ENCODE measurements at regions not wholly inside any gene's neighbourhood (a gene's known extent, or its start where the extent isn't known, plus 50 kb on each side); places are given as distances from the start of the nearest gene placed in this dataset.
A peak's percentile ranks its signal among the peaks of the same experiment; 100 is the strongest.

GRCh38 chr14:61213920-61214319 is 67.2 kb downstream of the TMEM30B start:
- Histone ChIP-seq H3K36me3 (ENCODE audit: insufficient read depth, low read length) (no peaks in the 10 kb centered on the region), H3K4me1 (ENCODE audit: control insufficient read depth, insufficient read depth, low read length, unreplicated experiment) (peaks cover 35% of the 10 kb centered on the region), H3K27ac (ENCODE audit: low read depth, low read length) (no peak overlapping the region), H2AFZ (ENCODE audit: low read length, unreplicated experiment) (no peak overlapping the region), H3K79me2 (ENCODE audit: control insufficient read depth, insufficient read depth, low read length, unreplicated experiment) (no peaks in the 10 kb centered on the region), H3K27me3 (ENCODE audit: insufficient read depth, low read length) (no peaks in the 10 kb centered on the region), H3K4me3 (ENCODE audit: low read depth, low read length) (no peak overlapping the region)

DNA sequence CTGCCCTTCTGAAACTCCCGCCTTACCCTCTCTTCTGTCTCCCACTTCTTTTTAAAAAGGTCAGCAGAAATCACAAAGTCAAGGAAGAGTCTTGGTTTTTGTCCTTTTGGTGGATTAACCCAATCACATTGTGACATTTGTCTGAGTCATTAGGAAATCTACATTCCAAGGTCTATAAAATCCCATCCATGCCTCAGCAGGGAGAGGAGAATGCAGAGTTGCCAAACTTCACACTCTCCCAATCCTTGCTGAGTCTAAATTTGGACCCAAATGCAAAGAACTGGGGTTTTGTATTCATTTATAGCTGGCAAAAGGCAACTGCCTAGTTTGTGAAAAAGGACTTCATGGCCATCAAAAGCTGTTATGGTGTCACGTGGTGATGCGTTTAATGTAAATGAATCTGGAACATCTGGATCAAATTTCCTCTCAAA is 67.9 kb downstream of the TMEM30B start:
- H3K27ac ChIP-seq (ENCODE audit: low read depth, low read length), result no peak overlapping the region
- no peaks in the 10 kb centered on the region for H3K79me2 ChIP-seq (ENCODE audit: control insufficient read depth, insufficient read depth, low read length, unreplicated experiment)
- no peaks in the 10 kb centered on the region for H3K27me3 ChIP-seq (ENCODE audit: insufficient read depth, low read length)
- no peaks in the 10 kb centered on the region for H3K36me3 ChIP-seq (ENCODE audit: insufficient read depth, low read length)
- H3K4me1 ChIP-seq (ENCODE audit: control insufficient read depth, insufficient read depth, low read length, unreplicated experiment), result peaks cover 34% of the 10 kb centered on the region
- H3K4me3 ChIP-seq (ENCODE audit: low read depth, low read length), result no peak overlapping the region
- no peak overlapping the region for H2AFZ ChIP-seq (ENCODE audit: low read length, unreplicated experiment)

DNA sequence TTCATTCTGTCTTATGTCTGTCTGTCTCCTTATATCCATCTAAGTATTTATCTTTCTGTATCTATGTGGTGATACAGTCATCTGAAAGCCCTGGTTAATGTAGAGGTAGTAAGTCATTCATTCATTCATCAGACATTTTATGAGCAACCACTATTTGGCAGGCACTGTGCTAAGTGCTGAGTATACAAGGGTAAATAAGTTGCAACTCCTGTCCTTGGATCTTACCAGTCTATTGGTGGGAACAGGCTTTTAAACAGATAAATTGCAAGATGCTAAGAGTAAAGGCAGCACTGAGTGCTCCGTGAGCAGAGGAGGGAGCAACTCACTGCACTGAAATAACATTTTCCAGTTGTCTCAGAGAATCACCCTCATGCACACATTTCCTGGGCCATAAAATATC is 68.6 kb downstream of the TMEM30B start:
- H3K27me3 ChIP-seq (ENCODE audit: insufficient read depth, low read length), result no peaks in the 10 kb centered on the region
- H3K27ac ChIP-seq (ENCODE audit: low read depth, low read length), result no peak overlapping the region
- no peak overlapping the region for H3K4me3 ChIP-seq (ENCODE audit: low read depth, low read length)
- H2AFZ ChIP-seq (ENCODE audit: low read length, unreplicated experiment), result no peak overlapping the region
- H3K36me3 ChIP-seq (ENCODE audit: insufficient read depth, low read length), result no peaks in the 10 kb centered on the region
- H3K4me1 ChIP-seq (ENCODE audit: control insufficient read depth, insufficient read depth, low read length, unreplicated experiment), result peaks cover 28% of the 10 kb centered on the region
- H3K79me2 ChIP-seq (ENCODE audit: control insufficient read depth, insufficient read depth, low read length, unreplicated experiment), result no peaks in the 10 kb centered on the region

DNA sequence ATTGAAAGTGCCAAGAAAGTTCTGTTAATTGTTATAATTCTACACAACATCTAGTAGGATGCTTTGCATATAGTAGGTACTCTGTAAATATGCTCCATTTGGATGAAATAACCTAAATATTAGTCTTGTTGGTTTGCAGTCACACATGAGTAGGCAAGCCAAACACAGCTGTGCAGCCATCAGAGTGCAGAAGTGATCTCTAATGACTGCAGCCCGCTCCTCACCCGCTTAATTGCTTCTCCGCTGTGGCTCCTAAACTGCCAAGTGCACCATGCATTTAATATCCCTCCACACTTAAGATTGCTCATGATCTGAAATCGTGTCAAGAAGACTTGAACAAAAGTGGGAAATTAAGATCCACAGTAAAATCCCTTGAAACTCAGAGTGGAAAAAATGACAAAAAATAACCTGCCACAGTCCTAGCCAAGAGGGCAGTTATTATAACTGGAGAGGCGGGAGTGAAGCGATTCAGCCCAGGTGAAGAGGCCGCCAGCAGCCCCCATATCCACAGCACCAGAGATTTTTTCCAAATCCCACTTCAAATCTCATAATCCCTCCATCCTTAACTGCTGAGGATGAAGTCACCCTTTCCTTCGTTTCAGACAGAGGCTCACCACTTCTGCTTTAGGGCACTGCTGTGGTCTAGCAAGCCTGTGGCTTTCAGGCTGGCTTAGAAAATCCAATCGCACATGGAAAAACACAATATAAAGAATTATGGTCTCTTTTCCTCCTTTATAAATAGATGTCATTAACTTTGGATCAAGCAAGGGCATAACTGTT is 69.5 kb downstream of the TMEM30B start:
- Histone ChIP-seq H3K4me1 (ENCODE audit: control insufficient read depth, insufficient read depth, low read length, unreplicated experiment) (peaks cover 27% of the 10 kb centered on the region), H3K79me2 (ENCODE audit: control insufficient read depth, insufficient read depth, low read length, unreplicated experiment) (no peaks in the 10 kb centered on the region), H3K4me3 (ENCODE audit: low read depth, low read length) (no peak overlapping the region), H3K27me3 (ENCODE audit: insufficient read depth, low read length) (no peaks in the 10 kb centered on the region), H3K36me3 (ENCODE audit: insufficient read depth, low read length) (no peaks in the 10 kb centered on the region), H2AFZ (ENCODE audit: low read length, unreplicated experiment) (no peak overlapping the region), H3K27ac (ENCODE audit: low read depth, low read length) (no peak overlapping the region)

GRCh38 chr14:61203081-61203753 is 77.9 kb downstream of the TMEM30B start:
- Histone ChIP-seq H2AFZ (ENCODE audit: low read length, unreplicated experiment) (no peak overlapping the region), H3K4me1 (ENCODE audit: control insufficient read depth, insufficient read depth, low read length, unreplicated experiment) (no peaks in the 10 kb centered on the region), H3K27me3 (ENCODE audit: insufficient read depth, low read length) (no peaks in the 10 kb centered on the region), H3K27ac (ENCODE audit: low read depth, low read length) (no peak overlapping the region), H3K4me3 (ENCODE audit: low read depth, low read length) (no peak overlapping the region), H3K79me2 (ENCODE audit: control insufficient read depth, insufficient read depth, low read length, unreplicated experiment) (no peaks in the 10 kb centered on the region), H3K36me3 (ENCODE audit: insufficient read depth, low read length) (no peaks in the 10 kb centered on the region)

- Histone ChIP-seq H3K4me1 (ENCODE audit: control insufficient read depth, insufficient read depth, low read length, unreplicated experiment) (no peaks in the 10 kb centered on the region), H3K79me2 (ENCODE audit: control insufficient read depth, insufficient read depth, low read length, unreplicated experiment) (no peaks in the 10 kb centered on the region)
Observed at GRCh38 chr14:61202124-61202523, 79.0 kb downstream of the TMEM30B start.

GRCh38 chr14:61201171-61201570 is 80.0 kb downstream of the TMEM30B start:
- Histone ChIP-seq H3K4me1 (ENCODE audit: control insufficient read depth, insufficient read depth, low read length, unreplicated experiment) (no peaks in the 10 kb centered on the region), H3K79me2 (ENCODE audit: control insufficient read depth, insufficient read depth, low read length, unreplicated experiment) (no peaks in the 10 kb centered on the region), H3K36me3 (ENCODE audit: insufficient read depth, low read length) (no peaks in the 10 kb centered on the region), H2AFZ (ENCODE audit: low read length, unreplicated experiment) (no peak overlapping the region), H3K4me3 (ENCODE audit: low read depth, low read length) (no peak overlapping the region), H3K27ac (ENCODE audit: low read depth, low read length) (no peak overlapping the region), H3K27me3 (ENCODE audit: insufficient read depth, low read length) (no peaks in the 10 kb centered on the region)

More at GRCh38 chr14:61202124-61202523, 79.0 kb downstream of the TMEM30B start:
- H3K36me3 ChIP-seq (ENCODE audit: insufficient read depth, low read length), result no peaks in the 10 kb centered on the region
- H2AFZ ChIP-seq (ENCODE audit: low read length, unreplicated experiment), result no peak overlapping the region
- no peaks in the 10 kb centered on the region for H3K27me3 ChIP-seq (ENCODE audit: insufficient read depth, low read length)
- H3K27ac ChIP-seq (ENCODE audit: low read depth, low read length), result no peak overlapping the region
- H3K4me3 ChIP-seq (ENCODE audit: low read depth, low read length), result no peak overlapping the region

DNA sequence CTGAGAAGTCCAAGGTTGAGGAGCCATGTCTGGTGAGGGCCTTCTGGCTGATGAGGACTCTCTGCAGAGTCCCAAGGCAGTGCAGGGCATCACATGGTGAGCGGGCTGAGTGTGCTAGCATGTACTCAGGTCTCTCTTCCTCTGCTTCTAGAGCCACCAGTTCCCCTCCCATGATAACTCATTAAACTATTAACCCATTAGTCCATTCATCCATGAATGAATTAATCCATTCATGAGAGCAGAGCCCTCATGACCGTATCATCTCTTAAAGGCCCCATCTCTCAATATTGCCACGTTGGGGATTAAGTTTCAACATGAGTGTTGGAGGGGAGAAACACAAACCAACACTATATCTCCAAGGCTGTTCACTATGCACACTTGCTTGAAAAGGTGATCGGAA is 83.7 kb downstream of the TMEM30B start:
- Histone ChIP-seq H3K79me2 (ENCODE audit: control insufficient read depth, insufficient read depth, low read length, unreplicated experiment) (no peaks in the 10 kb centered on the region), H3K27ac (ENCODE audit: low read depth, low read length) (no peak overlapping the region), H2AFZ (ENCODE audit: low read length, unreplicated experiment) (no peak overlapping the region), H3K4me3 (ENCODE audit: low read depth, low read length) (no peak overlapping the region), H3K4me1 (ENCODE audit: control insufficient read depth, insufficient read depth, low read length, unreplicated experiment) (peaks cover 11% of the 10 kb centered on the region), H3K36me3 (ENCODE audit: insufficient read depth, low read length) (no peaks in the 10 kb centered on the region), H3K27me3 (ENCODE audit: insufficient read depth, low read length) (no peaks in the 10 kb centered on the region)

DNA sequence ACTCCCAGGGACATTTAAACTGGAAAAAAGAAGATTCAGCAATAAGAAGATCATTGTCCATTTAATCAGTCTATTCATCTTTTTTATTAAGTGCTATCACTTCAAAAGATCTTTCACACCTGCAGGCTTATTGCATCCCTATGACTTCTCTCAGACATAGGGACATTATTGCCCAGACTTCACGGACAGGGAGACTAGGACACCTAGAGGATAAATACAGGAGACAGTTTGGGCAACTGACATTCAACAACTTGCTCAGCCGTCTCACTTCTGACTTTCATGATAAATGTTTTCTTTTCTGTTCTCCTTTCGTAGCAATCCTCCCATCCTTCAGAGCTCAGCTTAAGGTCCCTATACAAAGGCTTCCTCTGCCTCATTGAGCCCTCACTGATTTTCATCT is 84.3 kb downstream of the TMEM30B start:
- Histone ChIP-seq H3K4me1 (ENCODE audit: control insufficient read depth, insufficient read depth, low read length, unreplicated experiment) (peaks cover 11% of the 10 kb centered on the region), H3K27ac (ENCODE audit: low read depth, low read length) (no peak overlapping the region), H3K27me3 (ENCODE audit: insufficient read depth, low read length) (no peaks in the 10 kb centered on the region), H3K36me3 (ENCODE audit: insufficient read depth, low read length) (no peaks in the 10 kb centered on the region), H2AFZ (ENCODE audit: low read length, unreplicated experiment) (no peak overlapping the region), H3K79me2 (ENCODE audit: control insufficient read depth, insufficient read depth, low read length, unreplicated experiment) (no peaks in the 10 kb centered on the region), H3K4me3 (ENCODE audit: low read depth, low read length) (no peak overlapping the region)

DNA sequence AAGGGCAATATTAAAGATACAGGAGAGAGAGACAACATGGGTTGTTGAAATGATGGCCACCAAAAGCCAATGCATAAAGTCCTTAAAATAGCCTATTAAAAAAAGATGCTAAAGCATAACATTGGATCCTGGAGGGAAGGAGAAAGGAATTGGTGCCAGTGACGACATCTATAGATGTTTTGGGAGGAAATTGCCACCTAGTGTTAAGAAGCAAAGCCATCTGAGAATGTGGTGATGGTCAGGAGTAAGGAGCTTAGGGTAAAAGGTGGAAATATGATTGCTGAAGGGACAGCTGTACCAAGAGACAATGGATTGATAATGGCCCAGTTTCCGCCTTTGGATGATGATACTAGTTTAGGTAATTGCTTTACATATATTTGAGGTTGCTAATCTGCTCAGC is 85.1 kb downstream of the TMEM30B start:
- Histone ChIP-seq H3K27ac (ENCODE audit: low read depth, low read length) (no peak overlapping the region), H3K4me3 (ENCODE audit: low read depth, low read length) (no peak overlapping the region)

DNA sequence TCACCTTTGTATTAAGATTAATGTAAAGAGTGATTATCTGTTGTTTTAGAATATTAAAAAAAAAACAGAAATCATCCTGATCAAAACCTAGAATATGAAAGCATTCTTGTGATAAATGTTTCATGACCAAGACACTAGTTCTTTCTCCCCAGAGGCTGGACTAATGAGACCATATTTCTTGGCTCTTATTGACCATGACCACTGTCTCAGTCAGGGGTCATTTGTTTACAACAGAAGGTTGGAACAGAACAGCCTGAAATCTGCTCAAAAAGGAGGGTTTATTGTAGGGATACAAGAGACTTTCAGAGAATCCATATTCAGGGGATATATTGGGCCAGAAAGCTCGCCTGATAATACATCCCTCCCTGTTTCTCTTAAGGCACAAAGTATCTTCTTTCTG is 87.7 kb downstream of the TMEM30B start:
- peaks cover 21% of the 10 kb centered on the region for H3K4me1 ChIP-seq (ENCODE audit: control insufficient read depth, insufficient read depth, low read length, unreplicated experiment)
- H3K27me3 ChIP-seq (ENCODE audit: insufficient read depth, low read length), result no peaks in the 10 kb centered on the region
- peak overlapping the region; percentile 54 for H2AFZ ChIP-seq (ENCODE audit: low read length, unreplicated experiment)
- no peaks in the 10 kb centered on the region for H3K79me2 ChIP-seq (ENCODE audit: control insufficient read depth, insufficient read depth, low read length, unreplicated experiment)
- H3K27ac ChIP-seq (ENCODE audit: low read depth, low read length), result no peak overlapping the region
- no peak overlapping the region for H3K4me3 ChIP-seq (ENCODE audit: low read depth, low read length)
- no peaks in the 10 kb centered on the region for H3K36me3 ChIP-seq (ENCODE audit: insufficient read depth, low read length)

More for the DNA sequence above, 85.1 kb downstream of the TMEM30B start:
- no peak overlapping the region for H2AFZ ChIP-seq (ENCODE audit: low read length, unreplicated experiment)
- H3K36me3 ChIP-seq (ENCODE audit: insufficient read depth, low read length), result no peaks in the 10 kb centered on the region
- no peaks in the 10 kb centered on the region for H3K27me3 ChIP-seq (ENCODE audit: insufficient read depth, low read length)
- no peaks in the 10 kb centered on the region for H3K79me2 ChIP-seq (ENCODE audit: control insufficient read depth, insufficient read depth, low read length, unreplicated experiment)
- peaks cover 11% of the 10 kb centered on the region for H3K4me1 ChIP-seq (ENCODE audit: control insufficient read depth, insufficient read depth, low read length, unreplicated experiment)

Data from ACC112 (cell line).